HG03565 (cell line): ENCODE measurements at regions not wholly inside any gene's neighbourhood (a gene's known extent, or its start where the extent isn't known, plus 50 kb on each side); places are given as distances from the start of the nearest gene placed in this dataset.
A peak's percentile ranks its signal among the peaks of the same experiment; 100 is the strongest.

Experiments used
- ATAC-seq: cut with Tn5 transposase; IDR thresholded peaks from one replicate; pipeline ENCODE4 v1.9.1; 2021; ENCODE audit warnings: mild to moderate bottlenecking, moderate library complexity; ENCODE audit not compliant: unreplicated experiment

DNA sequence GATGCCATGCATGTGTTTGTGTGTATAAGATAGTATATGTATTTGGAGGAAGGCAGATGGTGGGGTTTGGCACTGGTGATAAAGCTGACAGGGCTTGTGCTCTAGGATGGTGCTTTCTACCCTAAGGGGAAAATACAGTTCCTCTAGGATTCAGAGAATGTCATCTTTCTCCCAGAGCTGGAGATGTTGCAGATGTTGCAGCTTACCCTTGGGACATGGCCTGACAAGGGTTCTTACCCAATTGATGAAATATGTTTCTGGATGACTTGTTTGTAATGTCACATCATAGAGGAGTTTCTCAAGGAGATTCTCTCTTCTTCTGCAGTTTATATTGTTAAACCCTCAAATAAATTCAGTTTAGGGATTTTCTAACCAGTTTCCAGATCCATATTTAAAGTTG is 52.5 kb upstream of the PITX2 start:
- no peak for ATAC-seq

DNA sequence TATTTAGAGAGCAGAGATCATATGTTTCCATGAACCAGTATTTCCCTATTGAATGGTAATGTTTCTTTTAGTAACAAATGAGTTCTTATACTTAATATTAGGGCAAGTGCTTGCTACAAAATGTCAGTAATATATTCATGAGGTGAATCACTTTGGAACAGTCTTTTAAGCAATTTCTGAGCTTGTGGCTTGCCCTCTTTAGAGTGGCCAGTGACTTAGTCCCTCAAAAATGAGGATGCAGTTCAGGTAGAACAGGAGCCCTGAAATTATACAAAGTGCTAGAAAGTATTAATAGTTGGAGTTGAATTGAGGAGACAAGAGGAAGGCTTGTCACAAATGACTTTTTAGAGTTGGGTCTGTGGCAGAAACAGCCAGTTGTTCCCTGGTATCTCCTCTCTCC is 53.4 kb upstream of the PITX2 start:
- ATAC-seq: no peak

DNA sequence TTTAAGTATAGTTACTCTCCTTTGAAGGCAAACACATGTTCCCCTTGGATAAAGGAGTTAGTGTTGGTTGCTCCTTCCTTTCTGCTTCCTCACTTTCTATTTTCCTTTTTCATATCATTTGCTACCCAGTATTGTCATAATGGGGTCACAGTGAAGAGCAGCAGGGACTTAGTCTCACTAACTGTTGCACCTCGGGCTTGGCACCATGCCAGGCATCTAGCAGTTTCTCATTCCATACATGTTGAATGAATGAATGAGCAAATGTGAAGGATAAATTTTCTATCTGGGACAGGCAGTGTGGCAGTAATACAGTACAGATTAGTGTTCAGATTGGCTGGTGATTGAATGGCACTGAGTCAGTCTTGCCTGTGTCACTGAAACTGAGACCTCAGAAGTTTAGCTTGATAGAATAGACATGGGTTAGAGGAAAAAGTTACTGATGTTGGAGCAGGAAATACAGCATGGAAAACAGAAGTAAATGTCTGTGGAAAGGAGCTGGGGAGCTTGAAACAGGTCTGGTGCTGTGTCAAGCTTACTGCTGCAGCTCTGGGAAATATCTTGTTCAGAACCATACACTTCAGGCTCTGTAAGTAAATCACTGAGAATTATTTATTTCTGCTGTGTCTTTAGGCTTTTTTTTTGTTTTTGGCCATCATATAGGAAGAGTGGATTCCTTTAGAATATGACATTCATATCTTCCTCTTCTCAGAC is 55.8 kb upstream of the PITX2 start:
- ATAC-seq: no peak

DNA sequence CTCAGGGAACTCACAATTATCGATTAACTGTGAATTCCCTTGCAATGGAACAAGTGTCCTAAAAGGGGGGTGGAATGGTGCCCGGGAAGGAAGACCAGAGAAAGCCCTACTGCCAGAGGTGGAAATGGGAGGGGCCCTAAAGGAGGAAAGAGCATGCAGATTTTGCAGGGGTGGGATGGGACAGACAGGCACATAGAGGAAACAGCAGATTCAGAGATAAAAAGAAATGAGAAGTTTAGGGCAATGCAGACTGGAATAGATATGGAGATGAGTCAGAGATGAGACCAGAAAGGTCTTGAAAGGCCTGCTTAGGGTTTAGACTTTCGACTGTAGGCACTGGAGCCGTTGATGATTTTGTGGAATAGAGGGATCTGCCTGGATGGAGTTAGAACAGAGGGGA is 57.4 kb upstream of the PITX2 start:
- ATAC-seq: no peak

DNA sequence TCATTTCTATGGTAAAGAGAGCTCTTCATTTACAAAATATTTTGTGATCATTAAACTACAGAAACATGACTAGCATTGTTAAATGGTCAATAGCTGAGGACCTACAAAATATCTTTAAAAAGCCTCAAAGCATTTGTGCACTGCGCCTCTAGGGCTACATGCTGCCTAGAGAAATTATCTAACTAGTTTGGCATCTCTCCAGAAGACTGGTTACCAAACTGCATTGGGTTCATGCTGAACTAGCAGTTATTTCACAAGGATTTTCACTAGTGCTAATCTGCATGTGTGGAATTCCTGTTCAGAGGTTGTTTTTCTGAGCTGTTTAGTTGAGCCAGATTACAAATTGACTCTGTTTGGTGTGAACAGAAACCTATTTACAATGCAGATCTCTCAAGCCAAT is 58.5 kb upstream of the PITX2 start:
- ATAC-seq: no peak

DNA sequence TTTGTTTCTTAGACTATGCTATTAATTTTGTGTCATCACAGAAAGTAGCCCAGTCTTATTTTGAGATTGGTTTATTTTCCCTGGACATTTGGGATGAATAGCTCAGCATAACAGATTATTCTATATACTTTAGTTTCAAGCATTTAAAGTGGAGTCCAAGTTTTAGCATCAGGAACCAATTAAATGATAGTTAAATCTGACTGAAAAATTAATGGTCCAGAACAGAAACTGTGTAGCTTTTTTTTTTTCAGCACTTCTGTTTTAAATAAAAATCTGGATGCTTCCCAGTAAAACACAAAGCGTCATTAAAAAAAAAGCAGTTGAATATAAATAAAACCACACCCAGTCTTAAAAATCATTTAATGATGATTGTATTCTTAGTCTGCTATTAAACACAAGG is 59.4 kb upstream of the PITX2 start:
- ATAC-seq: no peak

DNA sequence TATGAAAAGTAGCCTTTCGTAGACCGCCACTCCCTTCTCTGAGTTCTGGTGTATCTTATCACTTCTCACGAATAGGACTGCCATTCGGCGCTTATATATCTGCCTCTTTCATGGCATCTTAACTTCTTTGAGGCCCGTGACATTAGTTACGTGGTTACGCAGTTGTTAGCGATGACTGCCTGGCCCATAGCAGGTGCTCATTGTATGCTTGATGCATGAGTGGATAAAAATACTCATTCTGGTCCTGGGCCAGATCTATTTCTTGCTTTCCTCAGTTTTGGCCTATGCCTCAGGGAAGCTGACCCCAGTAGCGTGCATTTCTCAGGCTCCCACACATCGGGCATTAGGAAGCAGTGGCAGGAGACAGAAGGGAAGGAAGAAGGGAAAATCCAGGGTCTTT is 60.7 kb upstream of the PITX2 start:
- no peak for ATAC-seq

DNA sequence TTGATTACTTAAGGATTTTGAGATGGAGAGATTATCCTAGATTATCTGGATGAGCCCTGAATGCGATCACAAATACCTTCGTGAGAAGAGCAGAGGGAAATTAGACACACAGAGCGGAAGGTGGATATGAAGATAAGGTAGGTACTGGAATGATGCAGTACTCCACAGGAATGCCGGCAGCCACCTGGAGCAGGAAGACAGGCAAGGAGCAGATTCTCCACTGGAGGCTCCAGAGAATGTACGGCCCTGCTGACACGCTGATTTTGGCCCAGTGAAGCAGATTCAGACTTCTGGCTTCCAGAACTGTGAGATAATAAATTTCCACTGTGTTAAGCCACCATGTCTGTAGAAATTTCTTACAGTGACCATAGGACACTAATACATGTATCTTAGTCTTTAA is 79.4 kb upstream of the PITX2 start:
- ATAC-seq: no peak

DNA sequence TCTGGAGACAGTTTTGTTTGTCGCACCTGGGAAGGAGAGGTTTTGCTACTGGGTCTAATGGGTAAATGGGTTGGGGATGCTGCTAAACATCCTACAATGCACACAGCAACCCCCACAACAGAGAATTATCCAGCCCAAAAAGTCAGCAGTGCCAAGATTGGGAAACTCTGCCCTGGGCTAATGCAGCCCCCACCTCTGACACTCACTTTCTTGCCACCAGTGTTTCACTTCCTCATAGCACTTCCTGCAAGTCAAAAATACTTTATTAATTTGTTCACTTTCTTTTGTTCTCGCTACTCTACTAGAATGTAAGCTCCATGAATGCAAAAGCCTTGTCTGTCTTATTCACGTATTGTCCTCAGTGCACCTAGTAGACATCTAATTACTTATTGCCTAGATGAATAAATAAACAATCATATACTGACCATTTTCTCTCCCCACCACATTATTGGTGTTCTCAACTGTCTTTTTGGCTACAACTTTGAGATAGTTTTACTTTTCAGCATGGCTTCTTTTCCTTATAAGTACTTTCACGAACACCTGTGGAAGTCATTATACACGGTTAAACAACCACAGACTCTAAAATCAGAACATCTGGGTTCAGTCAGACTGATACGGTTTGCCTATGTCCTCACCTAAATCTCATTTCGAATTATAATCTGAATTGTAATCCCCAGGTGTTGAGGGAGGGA is 82.0 kb upstream of the PITX2 start:
- peak; percentile 91 for ATAC-seq

DNA sequence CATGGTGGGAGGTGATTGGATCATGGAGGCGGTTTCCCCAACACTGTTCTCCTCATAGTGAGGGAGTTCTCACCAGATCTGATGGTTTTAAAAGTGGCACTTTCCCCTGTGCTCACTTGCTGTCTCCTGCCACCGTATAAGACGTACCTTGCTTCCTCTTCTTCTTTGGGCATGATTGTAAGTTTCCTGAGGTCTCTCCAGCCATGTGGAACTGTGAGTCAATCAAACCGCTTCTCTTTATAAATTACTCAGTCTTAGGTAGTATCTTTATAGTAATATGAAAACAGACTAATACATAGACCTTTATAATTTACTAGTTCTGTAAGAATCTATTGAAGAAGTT is 82.5 kb upstream of the PITX2 start:
- peak; percentile 15 for ATAC-seq

DNA sequence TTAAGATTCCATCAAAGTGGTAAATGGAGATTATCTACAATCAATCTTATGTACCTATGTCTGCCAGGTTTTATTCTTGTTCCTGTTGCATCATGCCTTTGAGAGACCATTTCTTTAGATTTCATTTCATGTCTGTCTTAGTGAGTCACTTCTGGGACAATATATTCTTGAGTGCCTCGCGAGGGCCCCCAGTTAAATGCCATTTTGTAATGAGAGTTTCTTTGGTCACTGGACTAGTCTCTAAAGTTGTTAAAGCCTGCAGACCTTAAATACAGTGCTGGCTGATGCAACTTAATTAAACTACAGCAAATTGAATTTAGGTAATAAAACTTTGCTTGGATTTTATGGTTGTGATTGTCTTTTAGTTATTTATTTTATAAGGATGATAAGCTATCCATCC is 87.2 kb upstream of the PITX2 start:
- ATAC-seq: no peak

DNA sequence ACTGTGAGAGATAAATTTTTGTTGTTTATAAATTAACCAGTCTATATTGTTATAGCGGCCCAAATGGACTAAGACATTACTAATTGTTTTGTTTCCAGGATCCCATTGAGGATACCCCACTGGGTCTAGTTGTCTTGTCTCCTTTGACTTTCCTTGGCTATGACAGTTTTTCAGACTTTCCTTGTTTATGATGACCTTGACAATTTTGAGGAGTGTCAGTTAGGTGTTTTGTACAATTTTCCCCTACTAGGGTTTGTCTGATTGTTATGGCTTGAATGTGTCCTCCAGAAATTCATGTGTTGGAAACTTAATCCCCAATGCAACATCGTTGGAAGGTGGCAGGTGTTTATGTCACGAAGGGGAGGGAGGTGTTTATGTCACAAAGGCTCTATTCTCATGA is 89.6 kb upstream of the PITX2 start:
- no peak for ATAC-seq

DNA sequence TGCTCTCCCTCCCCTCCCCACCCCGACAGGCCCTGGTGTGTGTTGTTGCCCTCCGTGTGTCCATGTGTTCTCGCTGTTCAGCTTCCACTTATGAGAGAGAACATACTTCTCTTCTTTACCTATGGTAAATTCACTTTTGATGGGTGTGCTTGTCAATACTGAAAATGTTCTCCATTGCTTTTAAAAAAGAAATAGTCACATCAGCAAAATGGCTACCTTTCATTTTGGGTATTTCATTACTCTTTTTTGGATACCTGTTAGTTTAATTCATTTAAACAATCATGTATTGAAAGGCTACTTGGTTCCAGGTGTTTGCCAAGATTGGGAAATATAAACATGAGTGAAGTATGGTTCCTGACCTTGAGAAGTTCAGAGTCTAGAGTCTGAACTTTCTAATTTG is 107.4 kb upstream of the PITX2 start:
- no peak for ATAC-seq

DNA sequence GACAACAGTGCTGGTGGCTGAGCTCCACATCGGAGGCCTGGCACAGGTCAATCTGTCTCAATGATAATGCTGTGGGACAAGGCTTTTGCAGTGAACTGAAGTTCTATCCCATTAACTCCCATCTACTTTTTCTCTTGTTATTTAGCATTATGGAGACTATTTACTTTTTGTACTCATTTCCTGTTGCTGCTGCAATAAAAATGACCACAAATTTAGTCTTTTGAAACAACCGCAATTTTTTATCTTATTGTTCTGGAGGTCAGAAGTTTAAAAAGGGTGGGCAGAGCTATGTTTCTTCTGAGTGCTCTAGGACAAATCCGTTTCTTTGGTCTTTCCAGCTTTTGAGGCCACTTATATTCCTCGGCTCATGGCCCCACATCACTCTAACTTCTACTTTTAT is 111.0 kb upstream of the PITX2 start:
- no peak for ATAC-seq

DNA sequence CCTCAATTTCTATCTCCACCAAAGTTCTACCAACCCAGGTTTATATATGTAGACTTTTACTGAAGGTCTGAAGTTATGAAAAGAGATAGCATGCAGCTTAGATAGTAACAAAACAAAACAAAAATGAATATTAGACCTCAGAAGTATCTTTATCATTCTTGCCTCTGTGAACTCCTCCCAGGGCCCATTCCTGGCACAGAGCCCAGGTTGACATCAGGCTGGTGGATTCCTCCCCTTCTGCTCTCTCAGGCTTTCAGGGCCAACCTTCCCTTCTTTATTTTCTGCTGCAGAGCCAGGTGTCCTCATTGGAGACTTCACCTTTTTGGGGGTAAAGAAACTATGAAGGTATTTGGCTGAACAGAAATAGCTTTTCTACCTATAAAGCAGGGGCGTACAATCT is 112.8 kb upstream of the PITX2 start:
- ATAC-seq: no peak

DNA sequence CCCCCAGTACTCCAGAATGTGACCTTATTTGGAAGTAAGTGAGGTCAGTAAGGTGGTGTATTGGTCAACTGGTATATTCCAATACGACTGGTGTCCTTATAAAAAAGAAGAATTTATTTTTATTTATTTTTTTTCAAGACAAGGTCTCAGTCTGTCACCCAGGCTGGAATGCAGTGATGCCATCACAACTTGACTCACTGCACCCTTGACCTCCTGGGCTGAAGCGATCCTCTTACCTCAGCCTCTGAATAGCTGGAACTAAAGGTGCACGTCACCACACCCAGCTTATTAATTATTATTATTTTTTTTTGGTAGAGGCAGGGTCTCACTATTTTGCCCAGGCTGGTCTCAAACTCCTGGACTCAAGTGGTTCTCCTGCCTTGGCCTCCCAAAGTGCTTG is 115.1 kb upstream of the PITX2 start:
- ATAC-seq: no peak

DNA sequence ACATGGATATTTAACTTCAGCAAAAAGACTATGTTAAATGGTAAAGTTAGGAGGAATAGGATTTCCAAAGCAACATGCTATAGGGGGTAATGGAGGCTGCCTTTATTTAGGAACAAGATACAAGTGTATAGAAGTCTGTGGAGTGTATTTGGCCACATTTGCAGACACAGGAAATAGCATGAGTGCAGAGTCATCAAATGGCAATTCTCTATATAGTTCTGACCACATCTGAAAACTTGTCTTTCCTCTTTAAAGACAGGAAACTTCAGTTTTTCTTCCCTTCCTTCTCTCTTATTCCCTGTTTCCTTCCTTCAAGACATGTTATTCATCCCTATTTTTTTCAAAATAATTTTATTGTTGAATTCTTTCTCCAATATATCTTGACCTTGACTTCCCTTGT is 119.3 kb upstream of the PITX2 start:
- no peak for ATAC-seq

DNA sequence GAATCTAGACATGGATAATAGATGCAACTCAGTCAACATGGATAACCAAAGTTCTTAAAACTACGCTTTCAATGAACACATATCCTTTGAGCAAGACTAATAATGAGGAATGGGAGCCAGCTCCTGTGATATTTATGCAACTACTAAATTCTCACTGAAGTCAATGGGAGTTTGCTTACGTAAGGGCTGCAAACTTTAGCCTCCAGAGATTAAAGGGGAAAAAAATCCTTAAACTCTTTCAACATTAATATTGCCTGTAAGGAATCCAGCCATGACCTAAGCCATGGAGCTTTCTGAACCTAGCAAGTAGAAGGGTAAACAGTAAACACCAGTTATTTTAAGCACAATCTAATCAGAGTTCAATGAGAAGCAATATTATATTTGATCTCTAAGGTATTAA is 125.2 kb upstream of the PITX2 start:
- ATAC-seq: no peak

DNA sequence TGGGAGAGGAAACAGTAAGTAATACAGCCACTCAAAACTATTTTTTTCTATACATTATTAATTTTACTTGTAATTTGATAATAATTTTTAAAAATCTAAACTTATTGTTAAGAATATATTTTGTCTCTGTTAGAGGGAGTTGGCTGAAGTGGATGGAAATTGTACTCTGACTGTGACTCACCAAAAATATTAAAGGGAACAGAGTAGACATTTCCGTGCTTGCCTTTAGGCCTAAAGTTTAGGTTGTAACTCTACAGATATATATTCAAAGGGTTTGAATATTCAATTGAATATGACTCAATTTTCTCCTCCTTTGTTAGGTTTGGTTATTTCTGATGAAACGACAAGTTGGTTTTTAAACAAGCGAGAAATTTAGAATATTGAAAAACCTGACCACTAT is 128.3 kb upstream of the PITX2 start:
- ATAC-seq: no peak

DNA sequence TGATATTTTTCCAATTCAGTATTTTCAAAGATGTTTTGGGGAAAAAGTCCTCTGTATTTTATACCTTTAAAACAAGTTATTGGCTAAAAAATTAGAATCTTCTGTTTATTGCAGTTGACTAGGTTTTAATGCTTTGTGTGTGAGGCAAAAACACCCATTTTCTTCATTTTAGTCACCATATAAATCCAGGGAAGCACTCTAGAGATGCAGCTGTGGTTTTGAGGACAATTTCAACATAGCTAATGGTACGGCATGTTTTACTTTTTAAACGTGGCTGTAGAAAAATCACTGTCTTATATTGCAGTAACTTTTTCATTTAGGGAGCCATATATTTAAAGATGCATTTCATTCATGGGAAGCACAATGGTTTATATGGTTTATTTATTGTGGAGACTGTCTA is 129.1 kb upstream of the PITX2 start:
- ATAC-seq: no peak

DNA sequence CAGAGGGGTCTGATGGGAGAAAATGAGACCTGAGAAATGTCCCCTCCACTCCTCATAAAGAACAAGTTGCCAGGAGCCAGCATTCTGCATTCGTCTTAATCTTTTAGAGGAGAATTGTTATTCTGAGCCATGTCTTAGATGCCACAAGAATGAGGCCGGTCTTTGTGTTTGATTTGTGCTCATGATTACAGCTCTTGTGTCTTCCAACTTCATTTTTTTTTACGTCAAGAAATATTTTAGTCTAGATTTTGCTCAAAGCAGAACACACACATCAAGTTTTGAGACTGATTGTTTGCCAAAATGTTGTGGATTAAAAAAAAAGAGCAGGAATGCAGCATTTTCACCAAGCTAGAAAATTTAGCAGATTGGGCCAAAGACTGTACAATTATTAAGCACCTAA is 130.6 kb upstream of the PITX2 start:
- no peak for ATAC-seq

DNA sequence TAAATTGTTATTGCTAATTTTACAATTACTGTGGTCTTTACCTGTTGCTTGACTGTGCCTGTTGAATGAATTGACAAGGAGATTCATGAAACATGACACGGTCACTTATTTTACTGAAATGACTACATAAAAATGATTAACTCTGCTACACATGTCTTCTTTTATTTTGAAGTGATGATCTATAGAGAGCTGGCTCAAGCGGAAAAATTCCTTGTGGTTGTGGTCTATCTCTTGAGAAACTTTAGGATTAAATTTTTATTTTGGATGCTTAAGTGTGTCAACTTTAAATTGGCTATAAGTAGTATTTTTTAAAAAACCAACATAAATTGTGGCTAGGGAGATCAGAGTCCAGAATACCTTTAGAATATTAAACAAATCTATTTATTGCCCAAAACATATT is 131.8 kb upstream of the PITX2 start:
- ATAC-seq: no peak

DNA sequence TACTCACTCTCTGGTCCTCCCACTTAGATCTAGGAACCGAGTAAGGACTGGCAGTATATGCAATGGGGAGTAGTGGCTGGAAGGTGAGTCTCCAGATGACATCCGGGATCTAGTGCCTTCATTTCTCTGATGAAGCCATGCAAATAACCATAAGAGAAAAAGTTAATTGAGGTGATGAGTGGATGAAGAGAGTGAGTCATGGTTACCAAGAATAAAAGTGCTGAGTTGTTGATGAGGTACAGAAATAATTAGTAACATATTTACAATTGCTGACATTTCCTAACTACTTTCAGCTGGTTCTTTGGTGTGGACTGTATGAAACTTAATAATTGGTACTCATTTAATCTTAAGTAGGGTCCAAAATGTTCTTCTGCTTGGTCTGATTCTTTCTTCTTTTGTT is 146.7 kb upstream of the PITX2 start:
- ATAC-seq: no peak
